ENCODE measurements at regions not wholly inside any gene's neighbourhood (a gene's known extent, or its start where the extent isn't known, plus 50 kb on each side); places are given as distances from the start of the nearest gene placed in this dataset.
"Not testable (repeated sequence)": the region's sequence is repeated elsewhere in the genome, so short reads cannot be mapped to it uniquely, and the experiment has no call there.

- peak; percentile 72 for DNase-seq (ENCODE audit: low spot score)
Measured at GRCh38 chr20:51129147-51129776, 106.4 kb upstream of the KCNG1 start.

- DNase-seq (ENCODE audit: low spot score) = no peak
Measured at GRCh38 chr20:51128198-51128597, 105.3 kb upstream of the KCNG1 start.

- no peak for DNase-seq (ENCODE audit: low spot score)
Measured at GRCh38 chr20:51127713-51128112, 104.8 kb upstream of the KCNG1 start.

GRCh38 chr20:51126337-51126736, 103.4 kb upstream of the KCNG1 start:
- peak; percentile 61 for DNase-seq (ENCODE audit: low spot score)

GRCh38 chr20:51125780-51126179, 102.9 kb upstream of the KCNG1 start:
- DNase-seq (ENCODE audit: low spot score) = peak; percentile 79

- no peak for DNase-seq (ENCODE audit: low spot score)
Measured at GRCh38 chr20:51125105-51125504, 102.2 kb upstream of the KCNG1 start.

GRCh38 chr20:51123887-51124286, 101.0 kb upstream of the KCNG1 start:
- not testable (repeated sequence) for DNase-seq (ENCODE audit: low spot score)

- peak; percentile 71 for DNase-seq (ENCODE audit: low spot score)
Measured at GRCh38 chr20:51122931-51123658, 100.2 kb upstream of the KCNG1 start.

- DNase-seq (ENCODE audit: low spot score) = no peak
Measured at GRCh38 chr20:51121901-51122412, 99.0 kb upstream of the KCNG1 start.

- DNase-seq (ENCODE audit: low spot score) = peak; percentile 61
Measured at GRCh38 chr20:51121272-51121671, 98.4 kb upstream of the KCNG1 start.

GRCh38 chr20:51120868-51121267, 98.0 kb upstream of the KCNG1 start:
- no peak for DNase-seq (ENCODE audit: low spot score)

- no peak for DNase-seq (ENCODE audit: low spot score)
Measured at GRCh38 chr20:51120438-51120837, 97.5 kb upstream of the KCNG1 start.

- DNase-seq (ENCODE audit: low spot score) = no peak
Measured at GRCh38 chr20:51119914-51120313, 97.0 kb upstream of the KCNG1 start.

GRCh38 chr20:51118985-51119527, 96.1 kb upstream of the KCNG1 start:
- no peak for DNase-seq (ENCODE audit: low spot score)

GRCh38 chr20:51118216-51118615, 95.3 kb upstream of the KCNG1 start:
- DNase-seq (ENCODE audit: low spot score) = no peak

- DNase-seq (ENCODE audit: low spot score) = peak; percentile 36
Measured at GRCh38 chr20:51116765-51117686, 94.1 kb upstream of the KCNG1 start.

- DNase-seq (ENCODE audit: low spot score) = no peak
Measured at GRCh38 chr20:51111290-51111689, 88.4 kb upstream of the KCNG1 start.

GRCh38 chr20:51108638-51109363, 85.9 kb upstream of the KCNG1 start:
- no peak for DNase-seq (ENCODE audit: low spot score)

GRCh38 chr20:51106011-51106410, 83.1 kb upstream of the KCNG1 start:
- no peak for DNase-seq (ENCODE audit: low spot score)

- peak; percentile 86 for DNase-seq (ENCODE audit: low spot score)
Measured at GRCh38 chr20:51104960-51105920, 82.3 kb upstream of the KCNG1 start.
